Left renal cortex interstitium (tissue), 4 donors: ENCODE measurements at regions not wholly inside any gene's neighbourhood (a gene's known extent, or its start where the extent isn't known, plus 50 kb on each side); places are given as distances from the start of the nearest gene placed in this dataset.

ENCODE experiments used
- DNase-seq, 4 donors: peaks; one replicate each; pipeline ENCODE4 v3.0.0-alpha.2; 2013; ENCODE audit warnings: low read depth in 4 of 4, low spot score in 2 of 4, missing footprints in 1 of 4

DNA sequence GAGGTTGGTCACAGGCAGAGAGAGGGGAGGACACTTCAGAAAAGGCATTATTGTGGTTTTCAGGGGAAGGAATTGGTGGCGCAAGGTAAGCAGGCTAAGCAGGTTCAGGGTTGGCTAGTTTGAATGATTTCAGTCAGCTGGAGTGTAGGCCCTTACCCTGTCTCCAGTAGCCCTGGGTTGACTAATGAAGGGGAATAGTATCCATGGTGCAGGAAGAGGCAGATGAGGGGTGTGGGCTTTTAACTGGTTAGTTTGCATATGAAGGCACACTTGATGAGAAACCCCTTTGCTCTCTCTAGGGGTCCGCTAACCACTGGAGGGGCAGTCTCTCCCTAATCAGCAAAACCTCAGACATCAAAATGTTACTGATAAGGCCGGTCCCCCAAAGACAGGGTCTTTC lies 249.7 kb downstream of the AASDHPPT start:
- no peak for DNase-seq

DNA sequence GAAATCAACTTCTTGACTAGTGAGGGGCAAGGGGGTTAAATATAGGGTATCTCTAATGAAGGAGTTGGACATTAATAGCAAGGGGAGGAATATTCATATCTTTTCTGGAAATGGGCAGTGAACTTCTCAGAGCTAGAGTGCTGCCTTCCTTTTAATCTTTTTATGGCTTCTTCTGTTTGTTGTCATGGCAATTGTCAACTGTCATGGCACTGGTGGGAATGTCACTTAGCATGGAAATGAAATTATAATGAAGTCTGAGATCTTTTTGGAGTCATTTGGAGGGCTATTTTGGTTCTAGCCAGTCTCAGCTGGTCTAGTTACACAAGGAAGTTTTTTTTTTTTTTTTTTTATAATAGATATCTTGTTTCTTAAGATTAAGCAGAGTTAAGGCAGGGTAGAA lies 250.2 kb downstream of the AASDHPPT start:
- no peak for DNase-seq

DNA sequence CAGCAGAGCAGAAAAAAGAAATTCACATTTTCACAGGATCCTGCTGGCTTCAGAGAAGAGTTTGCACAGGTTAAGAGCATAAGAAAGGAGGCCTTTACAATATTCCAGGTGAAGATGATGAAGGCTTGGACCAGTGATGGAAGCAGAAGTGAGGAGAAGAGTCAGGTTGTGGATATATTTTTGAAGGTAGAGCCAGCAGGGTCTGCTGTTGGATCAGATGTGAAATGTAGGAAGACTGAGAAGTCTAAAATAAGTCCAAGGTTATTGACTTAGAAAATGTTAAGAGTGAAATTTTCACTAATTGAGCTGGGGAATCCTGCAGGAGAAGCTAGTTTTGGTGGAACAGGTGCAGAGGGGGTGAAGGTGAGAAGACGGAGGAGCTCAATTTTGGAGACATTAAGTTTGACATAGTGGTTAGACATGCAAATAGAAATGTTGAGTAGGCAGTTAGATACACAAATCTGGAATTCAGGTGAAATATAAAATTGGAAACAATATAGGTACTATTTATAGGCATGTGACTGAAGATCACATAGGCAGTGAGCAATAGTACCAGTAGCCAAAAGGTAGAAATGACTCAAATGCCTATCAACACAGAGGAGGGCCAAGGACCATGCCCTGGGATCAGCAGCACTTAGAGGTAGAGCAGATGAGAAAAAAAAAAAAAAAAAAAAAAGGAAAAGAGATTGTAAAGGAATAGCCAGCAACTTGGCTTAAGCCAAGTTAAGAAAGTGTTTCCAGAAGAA lies 252.0 kb downstream of the AASDHPPT start:
- no peak for DNase-seq

DNA sequence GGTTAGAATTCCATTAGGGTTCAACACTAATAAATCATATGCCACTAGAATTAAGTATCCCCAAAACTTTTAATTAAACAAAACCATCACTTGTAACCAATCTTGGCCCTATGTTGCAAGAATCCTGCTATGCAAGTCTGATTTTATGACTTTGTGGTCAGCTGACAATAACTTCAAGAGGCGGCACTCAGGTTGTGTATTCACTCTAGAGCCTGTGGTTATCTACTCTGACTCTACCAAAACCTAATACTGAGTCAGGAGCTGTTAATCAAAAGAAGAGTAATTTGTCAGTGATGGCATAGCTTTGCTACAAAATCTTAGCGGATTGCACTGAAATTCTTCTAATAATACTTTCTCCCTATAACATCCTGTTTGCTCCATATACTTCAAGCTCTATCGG lies 253.7 kb downstream of the AASDHPPT start:
- no peak for DNase-seq

DNA sequence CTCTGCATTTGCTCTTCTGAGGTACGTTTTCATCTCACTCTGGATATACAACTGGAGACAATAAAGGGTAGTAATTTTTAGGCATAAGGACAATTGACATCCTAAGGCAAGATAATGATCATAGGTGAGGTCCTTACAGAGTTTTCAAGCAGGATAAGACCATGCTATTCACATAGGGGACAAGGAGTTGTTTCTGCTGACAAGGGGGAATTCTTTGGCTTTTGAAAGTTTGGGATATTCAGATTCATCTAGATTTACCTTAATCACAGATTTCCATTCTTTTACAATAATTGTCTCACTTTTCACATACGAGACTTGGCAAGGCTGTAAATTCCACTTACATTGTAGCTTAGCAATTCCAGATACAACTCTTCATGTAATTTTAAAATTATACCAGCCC lies 256.2 kb downstream of the AASDHPPT start:
- DNase-seq: no peak

DNA sequence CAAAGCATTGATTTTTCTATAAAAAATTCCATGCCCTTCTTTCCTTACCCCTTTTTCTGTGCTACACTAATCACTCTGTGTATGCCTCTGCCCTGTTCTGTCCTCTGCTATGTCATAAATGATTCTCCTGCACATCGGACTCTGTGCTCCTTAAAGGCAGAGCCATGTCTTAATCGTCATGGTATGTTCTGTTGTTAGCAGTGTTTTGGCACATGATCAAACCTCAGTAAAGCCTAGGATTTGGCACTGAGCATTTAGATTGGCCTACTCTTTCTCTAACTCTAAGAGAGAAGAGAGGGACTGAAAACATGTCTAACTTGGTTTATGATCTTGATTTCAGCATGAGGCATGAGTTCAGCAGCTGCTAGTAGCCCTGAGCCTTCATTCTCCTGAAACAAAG lies 266.9 kb downstream of the AASDHPPT start:
- DNase-seq: no peak

DNA sequence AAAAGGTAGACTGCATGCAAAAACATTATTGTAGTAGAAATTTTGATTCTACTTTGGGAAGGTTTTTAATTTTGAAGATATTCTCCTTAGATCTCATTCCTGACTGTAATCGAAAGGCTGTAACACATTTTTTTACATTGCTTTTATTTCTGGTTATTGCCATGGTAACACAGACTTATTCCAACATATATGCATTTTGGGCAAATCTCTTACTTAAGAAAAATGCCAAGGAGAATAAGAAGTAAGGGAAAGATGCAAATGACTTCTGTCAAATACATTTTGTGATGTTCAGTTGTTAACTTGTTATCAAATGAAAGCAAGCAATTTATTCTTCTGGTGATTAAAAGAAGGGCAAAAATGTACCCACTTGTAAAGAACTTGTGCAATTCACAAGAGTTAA lies 267.5 kb downstream of the AASDHPPT start:
- DNase-seq: no peak

DNA sequence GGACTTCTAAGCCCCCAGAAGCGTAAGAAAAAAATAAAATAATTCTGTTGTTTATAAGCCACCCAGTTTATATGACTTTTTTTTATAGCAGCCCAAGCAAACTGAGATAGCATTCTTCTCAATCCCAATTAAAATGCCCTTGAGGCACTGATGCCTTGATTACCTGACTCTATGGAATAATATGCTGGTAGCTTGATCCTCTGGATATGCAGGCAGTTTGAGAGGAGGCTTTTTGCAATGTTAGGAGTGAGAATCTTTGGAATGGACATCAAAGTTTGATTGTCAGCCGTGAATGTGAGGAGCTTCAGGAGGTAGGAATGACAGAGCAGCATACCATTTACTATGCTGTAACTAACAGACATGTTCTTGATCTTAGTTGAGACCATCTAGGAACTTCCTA lies 275.6 kb downstream of the AASDHPPT start:
- no peak for DNase-seq

DNA sequence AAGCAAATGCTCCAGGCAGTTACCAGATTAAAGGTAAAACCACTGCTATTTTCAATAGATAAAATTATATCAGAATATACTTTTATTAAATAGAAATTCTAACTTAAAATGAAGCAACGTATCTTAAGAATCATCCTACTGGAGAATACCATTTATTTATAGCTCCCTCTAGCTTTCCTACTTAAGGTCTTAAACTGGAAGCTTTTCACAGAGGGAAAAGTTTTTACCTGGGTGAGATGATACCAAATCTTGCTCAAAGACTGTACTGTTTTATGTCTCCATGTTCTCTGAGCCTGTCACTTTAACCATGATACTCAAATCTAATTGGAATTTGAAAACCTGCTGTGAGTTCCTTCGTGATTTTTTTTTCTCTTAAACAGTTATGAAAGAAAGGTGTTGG lies 291.8 kb downstream of the AASDHPPT start:
- DNase-seq: no peak

DNA sequence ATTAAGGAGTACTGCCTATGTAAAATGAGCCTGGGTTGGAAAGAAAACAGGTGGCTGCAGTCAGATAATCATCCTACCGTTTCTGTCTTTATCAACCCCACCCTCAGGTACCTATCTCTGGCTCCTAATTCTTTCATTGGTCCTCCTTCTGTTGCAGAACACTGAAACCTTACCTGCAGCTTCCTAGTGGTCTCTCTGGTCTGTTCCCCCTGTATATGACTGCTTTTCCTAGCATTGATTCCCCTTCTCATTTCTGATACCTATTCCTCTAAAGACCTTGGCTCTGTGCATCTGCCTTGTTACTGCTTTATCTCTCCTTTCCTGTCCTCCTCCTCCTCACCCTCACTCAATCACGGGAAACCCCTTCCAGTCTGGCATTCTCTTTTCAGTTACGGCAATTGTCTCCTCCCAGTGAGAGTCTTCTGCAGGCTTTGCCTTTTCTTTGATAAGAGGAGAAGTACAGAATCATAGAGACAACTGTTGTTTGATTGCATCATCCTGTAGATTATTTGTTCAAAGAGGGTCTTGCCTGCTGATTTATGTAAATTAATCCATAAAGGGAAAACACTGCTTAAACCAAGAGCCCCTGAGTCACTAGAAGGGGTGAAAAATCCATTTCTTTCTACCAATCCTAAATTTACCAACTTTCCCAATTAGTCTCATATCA lies 301.2 kb downstream of the AASDHPPT start:
- DNase-seq: no peak

DNA sequence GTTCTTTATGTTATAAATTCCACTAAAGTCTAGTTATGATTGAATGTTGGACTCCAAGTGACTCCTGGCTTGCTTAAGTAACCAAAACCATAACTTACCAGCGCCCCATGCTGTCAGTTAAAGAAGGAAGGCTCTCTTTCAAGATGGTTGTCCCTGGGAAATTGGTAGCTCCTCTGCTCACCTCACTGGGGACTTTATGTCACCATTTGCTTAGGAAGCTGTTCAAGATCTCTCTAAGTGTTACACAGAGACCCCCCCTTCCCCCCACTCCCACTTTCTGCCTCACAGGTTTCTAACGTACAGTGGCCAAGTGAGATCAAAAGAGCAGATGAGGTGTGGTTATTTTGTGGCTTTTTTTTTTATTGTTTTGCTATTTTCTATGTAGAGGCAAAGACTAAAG lies 301.8 kb downstream of the AASDHPPT start:
- DNase-seq: no peak

DNA sequence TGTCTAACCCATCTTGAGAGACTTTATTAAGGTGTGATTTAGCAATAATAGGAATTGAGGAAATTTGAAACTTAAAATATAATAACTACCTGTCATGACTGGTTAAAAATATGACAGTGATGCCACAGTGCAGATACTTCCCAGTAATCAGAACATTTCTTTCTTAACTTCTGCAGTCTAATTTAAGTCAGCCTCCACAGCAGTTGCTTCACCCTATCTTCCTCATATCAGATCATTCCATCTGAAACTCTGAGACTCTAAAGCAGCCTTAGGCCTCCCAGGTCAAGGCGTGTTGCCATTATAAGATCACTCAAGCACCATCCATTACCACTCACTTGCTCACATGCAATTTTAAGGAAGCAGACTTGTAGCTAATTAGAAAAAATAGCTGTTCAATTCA lies 302.2 kb downstream of the AASDHPPT start:
- no peak for DNase-seq

DNA sequence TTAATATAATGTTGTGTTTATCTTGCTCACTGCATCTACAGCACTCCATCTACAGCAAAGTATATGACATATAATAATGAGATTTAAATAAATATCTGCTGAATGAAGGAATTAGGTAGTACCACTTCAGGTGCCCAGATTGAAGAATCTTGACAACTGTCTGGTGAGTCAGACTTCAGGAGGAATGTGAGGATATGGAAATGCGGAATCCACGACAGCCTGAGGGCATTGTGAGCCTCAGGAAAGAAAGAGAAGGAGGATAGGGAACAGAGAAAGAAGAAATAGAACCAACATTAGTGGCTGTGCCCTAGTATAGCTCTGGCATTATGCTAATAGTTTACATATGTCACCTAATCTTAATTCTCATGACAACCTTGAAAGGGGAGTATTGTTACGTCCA lies 304.4 kb downstream of the AASDHPPT start:
- DNase-seq: no peak

DNA sequence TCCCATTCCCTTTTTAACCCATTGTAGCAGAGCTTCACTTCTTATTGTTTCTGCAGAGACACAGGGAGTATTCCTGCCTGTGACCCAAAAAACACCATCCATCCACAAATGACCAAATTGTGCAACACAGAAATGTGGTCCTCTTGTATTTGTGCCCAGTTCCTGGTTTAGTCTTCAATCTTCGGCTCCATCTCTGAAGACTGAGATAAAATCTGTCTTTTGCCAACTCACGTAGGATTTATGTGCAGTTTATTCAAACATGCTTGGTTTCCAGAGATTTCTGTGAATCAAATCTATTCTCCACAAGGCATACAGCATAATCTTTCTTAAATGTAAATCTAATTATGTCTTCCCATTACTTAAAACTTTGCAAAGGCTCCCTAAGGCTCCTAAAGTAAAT lies 307.0 kb downstream of the AASDHPPT start:
- no peak for DNase-seq

DNA sequence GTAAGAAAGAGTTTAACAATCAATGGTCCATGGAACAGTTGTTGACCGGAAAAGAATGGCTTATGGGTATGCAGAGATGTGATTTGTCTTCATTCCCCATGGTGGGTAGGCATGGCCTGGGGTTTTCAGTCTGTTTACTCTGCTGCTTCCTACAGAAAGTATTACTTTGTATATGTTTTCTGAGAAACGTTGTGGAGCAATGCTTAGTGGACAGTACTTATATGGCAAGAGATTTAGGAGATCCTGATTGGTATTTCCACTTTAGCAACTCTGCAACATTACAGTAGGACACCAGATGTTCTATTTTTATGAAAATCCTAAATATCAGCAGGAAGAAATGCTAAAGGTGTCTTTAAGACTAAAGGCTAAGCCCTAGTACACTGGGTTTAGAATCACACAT lies 309.1 kb downstream of the AASDHPPT start:
- no peak for DNase-seq

DNA sequence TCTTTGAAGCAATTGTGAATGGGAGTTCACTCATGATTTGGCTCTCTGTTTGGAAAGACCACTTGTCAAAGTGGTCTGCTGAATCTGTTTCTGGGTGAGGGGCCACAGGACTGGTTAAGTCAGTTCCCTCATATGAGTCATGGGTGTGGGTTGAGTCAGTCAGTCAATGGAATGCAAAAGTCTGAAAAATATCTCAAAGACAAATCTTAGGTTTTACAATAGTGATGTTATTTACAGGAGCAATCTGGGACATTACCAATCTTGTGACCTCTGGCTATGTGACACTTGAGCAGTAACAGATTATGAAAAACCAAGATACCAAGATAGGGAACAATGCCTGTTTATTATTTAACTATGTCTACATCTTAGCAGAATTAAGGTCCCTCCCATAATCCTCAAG lies 311.6 kb downstream of the AASDHPPT start:
- no peak for DNase-seq

DNA sequence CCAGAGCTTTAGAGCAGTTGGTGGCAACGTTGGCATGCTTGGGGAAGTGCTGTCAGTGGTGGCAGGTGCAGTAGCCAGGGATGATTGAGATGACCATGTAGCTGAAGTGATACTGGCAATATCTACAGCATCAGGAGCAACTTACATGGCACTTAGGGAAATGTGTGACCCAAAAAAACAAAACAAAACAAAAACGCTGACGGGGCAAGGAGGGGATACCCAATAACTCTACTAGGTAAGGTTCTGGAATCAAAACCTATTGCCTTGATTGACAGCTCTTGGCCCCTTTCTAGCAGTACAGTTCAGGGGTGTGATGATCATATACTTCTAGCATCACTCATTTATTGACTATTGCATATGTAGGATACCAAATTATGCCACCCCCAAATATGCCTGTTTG lies 312.6 kb downstream of the AASDHPPT start:
- DNase-seq: no peak

DNA sequence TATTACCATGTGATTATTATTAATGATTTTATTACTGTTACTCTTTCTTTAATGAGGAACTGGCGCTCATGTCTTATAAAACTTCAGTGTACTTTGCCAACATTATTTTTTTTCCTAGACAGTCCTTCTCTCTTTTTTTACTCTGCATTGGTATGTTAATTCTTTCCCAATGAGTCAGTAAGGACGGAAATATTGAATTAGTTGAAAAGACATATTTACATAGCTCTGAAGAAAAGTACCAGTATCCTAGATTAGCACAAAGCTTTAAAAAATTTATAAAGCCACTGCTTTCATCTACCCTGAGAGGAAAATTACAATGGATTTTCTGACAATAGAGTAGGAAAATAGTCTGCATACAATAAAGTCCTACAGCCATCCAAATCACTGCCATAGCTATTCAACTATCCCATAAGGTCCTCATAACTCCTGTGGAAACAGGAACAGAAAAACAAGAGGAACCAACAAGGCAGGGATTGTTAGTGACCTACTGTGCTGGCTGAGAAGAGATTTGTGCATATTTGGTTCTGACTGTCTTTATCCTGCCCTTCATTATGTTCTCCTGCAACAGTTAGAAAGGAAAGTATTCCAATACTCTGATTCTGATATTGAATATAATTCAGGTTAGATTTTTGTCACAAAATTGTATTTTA lies 314.4 kb downstream of the AASDHPPT start:
- DNase-seq: no peak

DNA sequence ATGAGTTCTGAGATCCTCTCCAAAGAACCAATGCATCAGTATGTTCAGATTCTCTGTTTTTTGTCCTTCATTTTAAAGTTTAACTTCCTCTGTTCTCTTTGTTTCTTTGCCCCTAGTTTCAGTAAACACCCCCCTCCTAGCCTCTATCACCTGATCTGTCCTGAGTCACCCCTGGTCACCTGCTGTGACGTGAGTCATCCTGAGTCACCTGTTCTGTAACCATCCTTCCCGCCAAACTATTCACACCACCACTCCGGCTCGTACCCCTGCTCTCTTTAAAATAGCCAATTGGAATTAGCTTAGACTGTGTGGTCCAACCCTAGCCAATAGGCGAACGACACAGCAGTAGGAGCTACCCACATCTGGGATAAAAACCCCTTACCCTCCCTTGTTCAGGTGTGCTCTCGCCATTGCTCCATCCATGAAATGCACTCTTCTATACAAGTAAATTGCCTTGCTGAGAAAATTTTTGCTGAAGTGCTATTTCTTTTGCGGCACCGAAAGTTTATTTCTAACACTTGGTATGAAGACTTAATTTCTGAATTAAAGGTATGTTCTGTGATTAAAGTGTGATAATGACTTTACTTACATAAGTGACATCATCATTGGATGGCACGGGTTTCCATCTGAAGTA lies 318.4 kb downstream of the AASDHPPT start:
- no peak for DNase-seq

DNA sequence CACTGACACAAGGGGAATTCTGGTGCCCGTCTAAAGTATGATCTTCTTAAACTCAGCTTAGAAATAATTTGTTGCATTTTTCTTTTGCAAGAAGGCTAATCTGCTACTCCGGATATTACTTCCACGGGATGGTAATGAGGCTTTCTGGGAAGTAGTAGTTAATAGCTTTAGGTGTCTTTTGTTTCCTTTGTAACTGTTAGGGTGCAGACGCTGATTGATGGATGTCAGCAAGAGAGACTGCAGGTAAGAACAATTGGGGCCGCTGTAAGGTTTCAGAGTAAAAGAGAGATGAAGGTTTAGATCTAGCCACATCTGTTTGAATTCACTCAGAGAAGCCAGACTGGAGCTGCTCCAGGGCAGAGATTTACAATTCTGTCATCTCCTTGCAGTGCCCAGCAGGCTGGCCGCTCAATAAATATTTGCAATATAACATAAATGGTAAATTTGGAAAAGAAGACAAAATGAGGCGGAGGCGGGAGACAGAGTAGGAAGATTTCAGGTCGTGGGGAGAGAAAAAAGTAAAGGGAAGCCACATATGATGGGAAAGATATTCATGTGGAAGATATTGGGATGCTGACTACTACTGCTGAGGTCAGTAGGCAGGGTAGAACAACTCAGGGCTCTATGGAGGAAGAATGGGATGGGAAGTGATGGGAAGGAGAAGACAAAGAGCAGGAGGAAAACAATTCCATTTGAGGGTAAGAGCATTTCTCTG lies 320.5 kb downstream of the AASDHPPT start:
- no peak for DNase-seq

DNA sequence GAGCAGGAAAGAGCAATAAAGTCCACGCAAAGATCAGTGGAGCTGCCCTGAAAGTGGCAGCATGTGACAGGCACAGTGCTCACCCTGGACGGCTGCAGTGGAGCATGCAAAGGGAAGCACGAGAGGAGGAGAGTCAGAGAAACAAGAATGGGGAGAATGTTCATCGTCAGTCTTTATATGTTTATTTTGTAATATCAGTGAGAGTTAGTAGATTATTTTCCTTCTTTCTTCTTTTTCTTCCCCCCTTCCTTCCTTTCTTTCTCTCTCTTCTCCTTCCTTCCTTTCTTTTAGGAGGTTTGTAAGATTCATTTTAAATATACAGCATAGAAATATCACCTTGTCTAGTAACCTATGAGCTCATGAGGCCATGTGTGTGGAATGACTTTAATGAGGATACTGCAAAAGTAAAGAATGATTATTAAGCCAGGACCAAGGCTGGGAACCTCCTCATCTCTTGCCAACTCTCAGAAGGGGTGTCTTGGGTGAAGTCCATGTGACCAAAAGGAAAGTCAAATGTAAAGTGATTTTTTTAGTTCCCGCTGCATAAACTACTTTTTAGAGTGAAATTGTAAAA lies 321.1 kb downstream of the AASDHPPT start:
- DNase-seq: no peak
